Liver (tissue), 8 donors: ENCODE measurements at regions not wholly inside any gene's neighbourhood (a gene's known extent, or its start where the extent isn't known, plus 50 kb on each side); places are given as distances from the start of the nearest gene placed in this dataset.

Experiments
- DNase-seq: peaks from one replicate; pipeline ENCODE4 v3.0.0-alpha.2; 2017; ENCODE audit warnings: low spot score
- H3K27ac ChIP-seq, 2 donors: one replicate each; pipeline ENCODE4 v1.7.0; 2013; ENCODE audit warnings: inconsistent platforms in 2 of 2, low read length in 2 of 2, control low read depth in 1 of 2, low read depth in 1 of 2, mild to moderate bottlenecking in 1 of 2
- H3K27me3 ChIP-seq, 4 donors: one replicate each; pipeline versions ENCODE4 v1.6.1 to v1.7.0; 2013; ENCODE audit warnings: low read length in 3 of 4, inconsistent platforms in 1 of 4, mild to moderate bottlenecking in 1 of 4, moderate library complexity in 1 of 4; ENCODE audit not compliant: control insufficient read depth in 4 of 4, insufficient read depth in 4 of 4
- H3K36me3 ChIP-seq, 4 donors: one replicate each; pipeline versions ENCODE4 v1.6.1 to v1.7.0; 2013; ENCODE audit warnings: low read length in 3 of 4, mild to moderate bottlenecking in 3 of 4, low read depth in 1 of 4, moderate library complexity in 1 of 4; ENCODE audit not compliant: control insufficient read depth in 4 of 4, insufficient read depth in 3 of 4
- H3K4me1 ChIP-seq, 4 donors: one replicate each; pipeline versions ENCODE4 v1.6.1 to v1.7.0; 2013; ENCODE audit warnings: low read length in 3 of 4, mild to moderate bottlenecking in 3 of 4, moderate library complexity in 1 of 4; ENCODE audit not compliant: control insufficient read depth in 4 of 4, insufficient read depth in 4 of 4
- H3K4me3 ChIP-seq, 3 donors: one replicate each; pipeline versions ENCODE4 v1.6.1 to v1.7.0; 2013; ENCODE audit warnings: low read length in 3 of 3, control low read depth in 1 of 3, low read depth in 1 of 3, mild to moderate bottlenecking in 1 of 3
- H3K9ac ChIP-seq, 2 donors: one replicate each; pipeline ENCODE4 v1.7.0; 2013; ENCODE audit warnings: low read length in 2 of 2, mild to moderate bottlenecking in 2 of 2, moderate library complexity in 2 of 2, control low read depth in 1 of 2, low read depth in 1 of 2
- H3K9me3 ChIP-seq, 4 donors: one replicate each; pipeline versions ENCODE4 v1.6.1 to v1.7.0; 2013; ENCODE audit warnings: low read length in 3 of 4; ENCODE audit not compliant: control insufficient read depth in 4 of 4
- EGR1 ChIP-seq, 2 donors: IDR thresholded peaks; 2 replicates each; pipeline ENCODE4 v1.6.1; 2016 to 2018; ENCODE audit warnings: antibody characterized with exemption in 2 of 2, low read depth in 2 of 2
- FOXA1 ChIP-seq: IDR thresholded peaks from 2 replicates; pipeline ENCODE4 v1.6.1; 2016; ENCODE audit warnings: antibody characterized with exemption
- FOXA2 ChIP-seq: IDR thresholded peaks from 2 replicates; pipeline ENCODE4 v1.6.1; 2016; ENCODE audit warnings: antibody characterized with exemption
- GABPA ChIP-seq, 2 donors: IDR thresholded peaks in 1 of 2; conservative IDR thresholded peaks in 1 of 2; 2 replicates each; pipeline ENCODE4 v1.6.1; 2016; ENCODE audit warnings: antibody characterized with exemption in 2 of 2, mild to moderate bottlenecking in 1 of 2, moderate library complexity in 1 of 2
- HNF4A ChIP-seq, 2 donors: conservative IDR thresholded peaks; 2 replicates each; pipeline ENCODE4 v1.6.1; 2016; ENCODE audit warnings: antibody characterized with exemption in 2 of 2, mild to moderate bottlenecking in 2 of 2
- HNF4G ChIP-seq: IDR thresholded peaks from 2 replicates; pipeline ENCODE4 v1.6.1; 2016; ENCODE audit warnings: antibody characterized with exemption
- JUND ChIP-seq, 2 donors: IDR thresholded peaks; 2 replicates each; pipeline ENCODE4 v1.6.1; 2016; ENCODE audit warnings: antibody characterized with exemption in 2 of 2
- NR2F2 ChIP-seq: IDR thresholded peaks from 2 replicates; pipeline ENCODE4 v1.6.1; 2016; ENCODE audit warnings: antibody characterized with exemption
- RAD21 ChIP-seq, 2 donors: IDR thresholded peaks; 2 replicates each; pipeline ENCODE4 v1.6.1; 2016; ENCODE audit warnings: antibody characterized with exemption in 2 of 2, mild to moderate bottlenecking in 2 of 2
- RXRA ChIP-seq, 2 donors: IDR thresholded peaks; 2 replicates each; pipeline ENCODE4 v1.6.1; 2017 to 2018; ENCODE audit warnings: antibody characterized with exemption in 2 of 2, mild to moderate bottlenecking in 1 of 2
- SP1 ChIP-seq: IDR thresholded peaks from 2 replicates; pipeline ENCODE4 v1.6.1; 2018; ENCODE audit warnings: antibody characterized with exemption, mild to moderate bottlenecking
- TAF1 ChIP-seq: conservative IDR thresholded peaks from 2 replicates; pipeline ENCODE4 v1.6.1; 2016; ENCODE audit warnings: antibody characterized with exemption, mild to moderate bottlenecking
- YY1 ChIP-seq: IDR thresholded peaks from 2 replicates; pipeline ENCODE4 v1.6.1; 2016; ENCODE audit warnings: antibody characterized with exemption, mild to moderate bottlenecking
- WGBS: extraction: QIAGEN DNeasy Blood & Tissue Kit; methylation state at CpG from one replicate; pipeline ENCODE4 v1.1.7; 2013; 5-methylcytosine and 5-hydroxymethylcytosine counted together
- TF ChIP-seq, protein P1 (sequence below): IDR thresholded peaks from 2 replicates; pipeline ENCODE4 v1.6.1; 2016; ENCODE audit warnings: antibody characterized with exemption
- TF ChIP-seq, protein P2 (sequence below): fragments of 150-350 bp; IDR thresholded peaks from 2 replicates; pipeline ENCODE4 v1.5.1; 2017; ENCODE audit warnings: improper control_type of control experiment, low read depth, low read length; ENCODE audit not compliant: missing input control
- TF ChIP-seq, protein P3 (sequence below): IDR thresholded peaks from 2 replicates; pipeline ENCODE4 v1.6.1; 2016; ENCODE audit warnings: antibody characterized with exemption, mild to moderate bottlenecking
- TF ChIP-seq, protein P4 (sequence below): IDR thresholded peaks from 2 replicates; pipeline ENCODE4 v1.6.1; 2016; ENCODE audit warnings: antibody characterized with exemption
- TF ChIP-seq, protein P5 (sequence below): IDR thresholded peaks from 2 replicates; pipeline ENCODE4 v1.6.1; 2016; ENCODE audit warnings: antibody characterized with exemption
- donor health status: healthy.
- donor health status: healthy.
- donor health status: healthy.
- donor health status: healthy.
- donor health status: healthy.

DNA sequence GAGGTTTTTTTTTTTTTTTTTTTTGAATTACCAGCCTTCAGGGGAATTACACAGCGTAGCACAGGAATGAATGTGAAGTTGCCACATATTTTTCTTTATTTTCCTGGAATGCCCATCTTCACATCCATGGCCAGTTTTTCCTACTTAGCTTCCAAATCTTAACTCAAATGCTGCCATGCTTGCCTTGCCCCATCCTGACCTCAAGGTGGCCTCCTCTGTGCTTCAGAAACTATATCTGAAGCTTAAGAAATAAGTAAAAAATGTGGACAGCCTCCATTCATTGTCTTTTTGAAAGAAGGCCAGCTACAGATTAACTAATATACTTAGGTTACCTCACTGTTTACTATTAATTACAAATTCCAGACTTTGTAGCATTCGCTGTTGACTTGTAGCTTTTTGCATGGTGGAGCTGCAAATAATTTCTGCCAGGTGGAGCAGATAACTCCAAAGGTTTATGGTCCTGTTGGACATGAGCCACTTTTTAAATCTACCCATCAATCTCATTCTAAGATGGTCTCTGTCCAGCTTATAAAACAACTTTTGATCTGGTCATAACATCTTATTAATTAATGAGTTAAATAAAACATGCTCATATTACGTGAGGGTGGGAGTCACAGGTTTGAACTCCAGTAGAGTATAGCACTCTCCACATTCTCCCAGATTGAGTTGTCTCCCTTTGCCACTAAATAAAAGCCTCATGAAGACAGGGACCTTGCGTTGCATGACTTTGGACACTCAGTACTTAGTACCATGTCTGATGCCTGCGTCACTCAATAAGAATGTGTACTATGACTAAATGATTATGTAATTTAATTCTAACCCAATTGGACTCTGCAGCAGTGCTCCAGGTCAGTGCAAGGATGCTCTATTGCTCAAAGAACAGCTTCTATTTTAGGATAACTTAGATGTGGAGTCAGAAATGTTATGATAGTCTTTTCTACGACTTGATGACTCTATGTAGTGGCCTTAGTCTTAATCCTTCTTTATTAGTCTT is 678.6 kb upstream of the CITED2 start:
- no peak for DNase-seq
- TF ChIP-seq RXRA (IDR thresholded peaks at IDR 0.05): peak; percentile 4 to 9
- TF ChIP-seq RAD21 (IDR thresholded peaks at IDR 0.05): peak; percentile 47 to 59
- TF ChIP-seq GABPA (IDR thresholded peaks at IDR 0.05 in 1 of 2, conservative IDR thresholded peaks at IDR 0.05 in 1 of 2): no peak
- no peak for TF ChIP-seq FOXA1
- peak; percentile 26 for TF ChIP-seq SP1
- TF ChIP-seq, protein P1, sequence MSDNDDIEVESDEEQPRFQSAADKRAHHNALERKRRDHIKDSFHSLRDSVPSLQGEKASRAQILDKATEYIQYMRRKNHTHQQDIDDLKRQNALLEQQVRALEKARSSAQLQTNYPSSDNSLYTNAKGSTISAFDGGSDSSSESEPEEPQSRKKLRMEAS: no peak
- no peak for TF ChIP-seq HNF4G
- TF ChIP-seq, protein P2, sequence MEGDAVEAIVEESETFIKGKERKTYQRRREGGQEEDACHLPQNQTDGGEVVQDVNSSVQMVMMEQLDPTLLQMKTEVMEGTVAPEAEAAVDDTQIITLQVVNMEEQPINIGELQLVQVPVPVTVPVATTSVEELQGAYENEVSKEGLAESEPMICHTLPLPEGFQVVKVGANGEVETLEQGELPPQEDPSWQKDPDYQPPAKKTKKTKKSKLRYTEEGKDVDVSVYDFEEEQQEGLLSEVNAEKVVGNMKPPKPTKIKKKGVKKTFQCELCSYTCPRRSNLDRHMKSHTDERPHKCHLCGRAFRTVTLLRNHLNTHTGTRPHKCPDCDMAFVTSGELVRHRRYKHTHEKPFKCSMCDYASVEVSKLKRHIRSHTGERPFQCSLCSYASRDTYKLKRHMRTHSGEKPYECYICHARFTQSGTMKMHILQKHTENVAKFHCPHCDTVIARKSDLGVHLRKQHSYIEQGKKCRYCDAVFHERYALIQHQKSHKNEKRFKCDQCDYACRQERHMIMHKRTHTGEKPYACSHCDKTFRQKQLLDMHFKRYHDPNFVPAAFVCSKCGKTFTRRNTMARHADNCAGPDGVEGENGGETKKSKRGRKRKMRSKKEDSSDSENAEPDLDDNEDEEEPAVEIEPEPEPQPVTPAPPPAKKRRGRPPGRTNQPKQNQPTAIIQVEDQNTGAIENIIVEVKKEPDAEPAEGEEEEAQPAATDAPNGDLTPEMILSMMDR: peak; percentile 14
- TF ChIP-seq, protein P3, sequence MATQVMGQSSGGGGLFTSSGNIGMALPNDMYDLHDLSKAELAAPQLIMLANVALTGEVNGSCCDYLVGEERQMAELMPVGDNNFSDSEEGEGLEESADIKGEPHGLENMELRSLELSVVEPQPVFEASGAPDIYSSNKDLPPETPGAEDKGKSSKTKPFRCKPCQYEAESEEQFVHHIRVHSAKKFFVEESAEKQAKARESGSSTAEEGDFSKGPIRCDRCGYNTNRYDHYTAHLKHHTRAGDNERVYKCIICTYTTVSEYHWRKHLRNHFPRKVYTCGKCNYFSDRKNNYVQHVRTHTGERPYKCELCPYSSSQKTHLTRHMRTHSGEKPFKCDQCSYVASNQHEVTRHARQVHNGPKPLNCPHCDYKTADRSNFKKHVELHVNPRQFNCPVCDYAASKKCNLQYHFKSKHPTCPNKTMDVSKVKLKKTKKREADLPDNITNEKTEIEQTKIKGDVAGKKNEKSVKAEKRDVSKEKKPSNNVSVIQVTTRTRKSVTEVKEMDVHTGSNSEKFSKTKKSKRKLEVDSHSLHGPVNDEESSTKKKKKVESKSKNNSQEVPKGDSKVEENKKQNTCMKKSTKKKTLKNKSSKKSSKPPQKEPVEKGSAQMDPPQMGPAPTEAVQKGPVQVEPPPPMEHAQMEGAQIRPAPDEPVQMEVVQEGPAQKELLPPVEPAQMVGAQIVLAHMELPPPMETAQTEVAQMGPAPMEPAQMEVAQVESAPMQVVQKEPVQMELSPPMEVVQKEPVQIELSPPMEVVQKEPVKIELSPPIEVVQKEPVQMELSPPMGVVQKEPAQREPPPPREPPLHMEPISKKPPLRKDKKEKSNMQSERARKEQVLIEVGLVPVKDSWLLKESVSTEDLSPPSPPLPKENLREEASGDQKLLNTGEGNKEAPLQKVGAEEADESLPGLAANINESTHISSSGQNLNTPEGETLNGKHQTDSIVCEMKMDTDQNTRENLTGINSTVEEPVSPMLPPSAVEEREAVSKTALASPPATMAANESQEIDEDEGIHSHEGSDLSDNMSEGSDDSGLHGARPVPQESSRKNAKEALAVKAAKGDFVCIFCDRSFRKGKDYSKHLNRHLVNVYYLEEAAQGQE: no peak
- TF ChIP-seq TAF1: no peak
- TF ChIP-seq YY1: peak; percentile 18
- TF ChIP-seq, protein P4, sequence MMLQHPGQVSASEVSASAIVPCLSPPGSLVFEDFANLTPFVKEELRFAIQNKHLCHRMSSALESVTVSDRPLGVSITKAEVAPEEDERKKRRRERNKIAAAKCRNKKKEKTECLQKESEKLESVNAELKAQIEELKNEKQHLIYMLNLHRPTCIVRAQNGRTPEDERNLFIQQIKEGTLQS: peak; percentile 17
- no peak for TF ChIP-seq EGR1 (IDR thresholded peaks at IDR 0.05; ENCODE audit: low read depth in 2 of 2)
- peak in 1 of 2 donors; percentile 31 for TF ChIP-seq JUND (IDR thresholded peaks at IDR 0.05)
- TF ChIP-seq, protein P5, sequence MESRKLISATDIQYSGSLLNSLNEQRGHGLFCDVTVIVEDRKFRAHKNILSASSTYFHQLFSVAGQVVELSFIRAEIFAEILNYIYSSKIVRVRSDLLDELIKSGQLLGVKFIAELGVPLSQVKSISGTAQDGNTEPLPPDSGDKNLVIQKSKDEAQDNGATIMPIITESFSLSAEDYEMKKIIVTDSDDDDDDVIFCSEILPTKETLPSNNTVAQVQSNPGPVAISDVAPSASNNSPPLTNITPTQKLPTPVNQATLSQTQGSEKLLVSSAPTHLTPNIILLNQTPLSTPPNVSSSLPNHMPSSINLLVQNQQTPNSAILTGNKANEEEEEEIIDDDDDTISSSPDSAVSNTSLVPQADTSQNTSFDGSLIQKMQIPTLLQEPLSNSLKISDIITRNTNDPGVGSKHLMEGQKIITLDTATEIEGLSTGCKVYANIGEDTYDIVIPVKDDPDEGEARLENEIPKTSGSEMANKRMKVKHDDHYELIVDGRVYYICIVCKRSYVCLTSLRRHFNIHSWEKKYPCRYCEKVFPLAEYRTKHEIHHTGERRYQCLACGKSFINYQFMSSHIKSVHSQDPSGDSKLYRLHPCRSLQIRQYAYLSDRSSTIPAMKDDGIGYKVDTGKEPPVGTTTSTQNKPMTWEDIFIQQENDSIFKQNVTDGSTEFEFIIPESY: no peak
- no peak for TF ChIP-seq FOXA2
- no peak for TF ChIP-seq NR2F2
- TF ChIP-seq HNF4A (conservative IDR thresholded peaks at IDR 0.05): peak; percentile 60 to 66
- no peaks in the 10 kb centered on the region for H3K36me3 ChIP-seq
- no peak overlapping the region for H3K4me3 ChIP-seq
- no peaks in the 10 kb centered on the region for H3K9me3 ChIP-seq
- H3K27me3 ChIP-seq: no peaks in the 10 kb centered on the region
- H3K4me1 ChIP-seq: peaks cover 0 to 12% (median 1%) of the 10 kb centered on the region in 4 donors
- no peak overlapping the region for H3K9ac ChIP-seq
- 62% methylated on average over 6 of the region's 6 CpGs for WGBS
- peak overlapping the region; percentile 4 to 59 for H3K27ac ChIP-seq
